ENCODE measurements at regions not wholly inside any gene's neighbourhood (a gene's known extent, or its start where the extent isn't known, plus 50 kb on each side); places are given as distances from the start of the nearest gene placed in this dataset.

DNA sequence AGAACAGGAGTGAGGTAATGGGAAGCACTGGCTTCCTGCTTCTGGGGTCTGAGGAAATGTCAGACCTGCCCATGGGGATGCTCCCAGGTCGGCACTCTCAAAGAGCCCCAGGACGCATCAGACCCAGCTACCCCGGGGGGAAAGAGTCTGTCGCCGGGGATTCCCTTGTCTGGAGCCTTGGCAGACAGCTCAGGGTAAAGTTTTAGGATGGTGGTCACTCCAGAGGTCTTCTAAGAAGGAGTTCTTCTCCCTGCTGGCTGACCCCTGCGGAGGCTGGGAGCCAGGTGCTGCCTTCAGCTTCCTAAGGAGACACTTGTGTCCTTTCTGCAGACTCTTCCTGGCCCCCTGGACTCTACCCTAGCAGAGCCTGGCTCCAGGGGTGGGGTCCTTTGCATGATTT, 61.9 kb upstream of the PSEN2 start:
- Histone ChIP-seq H3K4me3 (no peak overlapping the region), H3K9me3 (no peaks in the 10 kb centered on the region), H3K36me3 (no peaks in the 10 kb centered on the region), H3K27me3 (no peaks in the 10 kb centered on the region), H3K27ac (no peak overlapping the region), H3K4me1 (no peaks in the 10 kb centered on the region)
- no peak for TF ChIP-seq POLR2A (IDR thresholded peaks at IDR 0.05)
- TF ChIP-seq, protein P1, sequence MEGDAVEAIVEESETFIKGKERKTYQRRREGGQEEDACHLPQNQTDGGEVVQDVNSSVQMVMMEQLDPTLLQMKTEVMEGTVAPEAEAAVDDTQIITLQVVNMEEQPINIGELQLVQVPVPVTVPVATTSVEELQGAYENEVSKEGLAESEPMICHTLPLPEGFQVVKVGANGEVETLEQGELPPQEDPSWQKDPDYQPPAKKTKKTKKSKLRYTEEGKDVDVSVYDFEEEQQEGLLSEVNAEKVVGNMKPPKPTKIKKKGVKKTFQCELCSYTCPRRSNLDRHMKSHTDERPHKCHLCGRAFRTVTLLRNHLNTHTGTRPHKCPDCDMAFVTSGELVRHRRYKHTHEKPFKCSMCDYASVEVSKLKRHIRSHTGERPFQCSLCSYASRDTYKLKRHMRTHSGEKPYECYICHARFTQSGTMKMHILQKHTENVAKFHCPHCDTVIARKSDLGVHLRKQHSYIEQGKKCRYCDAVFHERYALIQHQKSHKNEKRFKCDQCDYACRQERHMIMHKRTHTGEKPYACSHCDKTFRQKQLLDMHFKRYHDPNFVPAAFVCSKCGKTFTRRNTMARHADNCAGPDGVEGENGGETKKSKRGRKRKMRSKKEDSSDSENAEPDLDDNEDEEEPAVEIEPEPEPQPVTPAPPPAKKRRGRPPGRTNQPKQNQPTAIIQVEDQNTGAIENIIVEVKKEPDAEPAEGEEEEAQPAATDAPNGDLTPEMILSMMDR (IDR thresholded peaks at IDR 0.05): no peak
- no peak for DNase-seq

DNA sequence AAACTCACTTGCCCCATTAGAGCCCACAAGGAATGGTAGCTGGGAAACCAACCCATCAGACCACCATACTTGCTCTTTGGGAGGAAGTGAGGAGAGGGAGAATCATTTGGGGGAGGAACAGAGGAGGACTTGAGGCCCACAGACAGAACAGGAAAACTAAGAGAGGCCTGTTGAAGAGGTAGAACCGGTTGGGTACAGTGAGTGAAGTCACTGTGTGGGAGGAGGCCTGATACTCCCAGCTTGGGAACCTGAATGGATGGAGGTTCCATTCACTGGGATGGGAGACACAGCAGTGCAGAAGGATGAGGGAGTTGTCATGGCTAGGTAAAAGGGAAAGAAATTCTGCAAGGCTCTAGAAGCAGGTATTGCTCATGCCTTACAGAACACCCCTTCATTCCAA, 63.4 kb upstream of the PSEN2 start:
- H3K27me3 ChIP-seq: no peaks in the 10 kb centered on the region
- no peaks in the 10 kb centered on the region for H3K36me3 ChIP-seq
- no peak for DNase-seq
- no peaks in the 10 kb centered on the region for H3K9me3 ChIP-seq
- no peaks in the 10 kb centered on the region for H3K4me1 ChIP-seq
- H3K27ac ChIP-seq: no peak overlapping the region
- TF ChIP-seq, protein P1 (IDR thresholded peaks at IDR 0.05): no peak
- TF ChIP-seq POLR2A (IDR thresholded peaks at IDR 0.05): no peak
- H3K4me3 ChIP-seq: no peak overlapping the region

DNA sequence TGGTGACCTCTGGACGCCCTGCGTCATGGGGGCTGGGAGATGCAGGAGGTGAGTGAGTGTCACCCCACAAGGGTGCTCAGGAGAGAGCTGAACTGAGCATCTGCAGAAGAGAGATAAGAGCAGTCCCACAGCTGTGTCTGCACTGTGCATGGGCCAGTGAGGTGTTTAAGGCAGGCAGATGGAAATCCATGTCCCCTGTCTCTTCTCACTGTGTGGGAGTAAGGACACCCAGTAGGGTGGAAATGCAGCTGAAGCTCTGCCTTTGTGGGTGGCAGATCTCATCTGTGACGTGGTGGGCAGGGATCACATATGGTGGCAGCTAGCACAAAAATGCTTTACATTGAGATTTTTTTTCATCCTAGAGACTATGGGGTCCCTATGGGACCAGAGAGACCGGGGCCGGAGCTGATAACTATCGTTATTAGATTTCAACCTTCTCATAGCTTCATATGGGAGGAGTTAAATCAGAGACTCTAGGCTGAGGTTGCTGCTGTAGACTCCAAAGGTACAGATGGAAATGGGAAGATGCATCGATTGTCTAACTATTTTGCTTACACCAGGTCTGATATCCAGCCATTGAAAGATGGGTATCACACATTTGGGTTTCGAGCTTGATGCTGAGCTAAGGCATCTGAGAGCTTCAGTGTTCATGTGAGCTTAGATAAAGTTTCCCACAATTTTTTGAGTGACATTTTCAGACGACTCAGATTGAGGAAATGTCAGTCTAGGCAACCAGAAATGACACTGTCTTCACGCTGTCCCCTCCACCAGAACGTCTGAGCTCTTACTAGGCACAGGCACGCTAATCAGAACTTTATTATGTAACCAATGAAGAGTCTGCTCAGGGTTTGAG, 65.3 kb upstream of the PSEN2 start:
- no peak for DNase-seq
- no peaks in the 10 kb centered on the region for H3K9me3 ChIP-seq
- H3K27me3 ChIP-seq: no peaks in the 10 kb centered on the region
- no peaks in the 10 kb centered on the region for H3K4me1 ChIP-seq
- TF ChIP-seq, protein P1 (IDR thresholded peaks at IDR 0.05): no peak
- no peak for TF ChIP-seq POLR2A (IDR thresholded peaks at IDR 0.05)
- H3K27ac ChIP-seq: no peak overlapping the region
- H3K4me3 ChIP-seq: no peak overlapping the region
- no peaks in the 10 kb centered on the region for H3K36me3 ChIP-seq

DNA sequence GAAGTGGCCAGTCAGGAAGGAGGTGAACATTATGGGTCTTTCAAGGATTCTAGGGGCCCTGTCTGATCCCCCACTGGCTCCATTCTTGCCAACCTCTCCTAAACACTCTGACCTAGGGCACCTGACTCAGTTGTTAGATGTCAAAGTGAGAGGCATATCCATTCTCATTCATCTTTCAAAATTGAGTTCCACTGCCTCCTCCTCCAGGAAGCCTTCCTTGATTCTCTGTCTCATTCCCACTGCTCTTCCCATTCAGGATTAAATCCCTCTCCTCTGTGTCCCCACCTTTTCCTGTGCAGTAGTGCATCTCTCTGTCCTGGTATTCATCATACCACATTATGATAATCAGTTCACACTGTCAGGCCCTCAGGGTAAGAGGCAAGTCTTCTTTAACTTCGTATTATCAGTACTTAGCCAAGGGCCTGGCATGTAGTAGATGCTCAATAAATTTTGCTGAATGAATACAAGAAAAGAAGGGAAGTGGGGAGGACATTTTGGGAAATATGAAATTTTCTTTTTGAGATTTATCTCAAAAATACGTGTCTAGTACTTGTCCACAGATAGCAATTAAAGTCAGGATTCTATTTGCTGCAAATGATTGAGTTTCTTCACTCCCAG, 61.8 kb upstream of the ITPKB start:
- no peak for DNase-seq
- Histone ChIP-seq H3K9me3 (no peaks in the 10 kb centered on the region), H3K27ac (no peak overlapping the region), H3K27me3 (no peaks in the 10 kb centered on the region), H3K4me1 (peaks cover 0 to 13% (median 5%) of the 10 kb centered on the region in 4 donors), H3K36me3 (no peaks in the 10 kb centered on the region), H3K4me3 (no peak overlapping the region)
- TF ChIP-seq POLR2A (IDR thresholded peaks at IDR 0.05): no peak
- TF ChIP-seq, protein P1 (IDR thresholded peaks at IDR 0.05): no peak

DNA sequence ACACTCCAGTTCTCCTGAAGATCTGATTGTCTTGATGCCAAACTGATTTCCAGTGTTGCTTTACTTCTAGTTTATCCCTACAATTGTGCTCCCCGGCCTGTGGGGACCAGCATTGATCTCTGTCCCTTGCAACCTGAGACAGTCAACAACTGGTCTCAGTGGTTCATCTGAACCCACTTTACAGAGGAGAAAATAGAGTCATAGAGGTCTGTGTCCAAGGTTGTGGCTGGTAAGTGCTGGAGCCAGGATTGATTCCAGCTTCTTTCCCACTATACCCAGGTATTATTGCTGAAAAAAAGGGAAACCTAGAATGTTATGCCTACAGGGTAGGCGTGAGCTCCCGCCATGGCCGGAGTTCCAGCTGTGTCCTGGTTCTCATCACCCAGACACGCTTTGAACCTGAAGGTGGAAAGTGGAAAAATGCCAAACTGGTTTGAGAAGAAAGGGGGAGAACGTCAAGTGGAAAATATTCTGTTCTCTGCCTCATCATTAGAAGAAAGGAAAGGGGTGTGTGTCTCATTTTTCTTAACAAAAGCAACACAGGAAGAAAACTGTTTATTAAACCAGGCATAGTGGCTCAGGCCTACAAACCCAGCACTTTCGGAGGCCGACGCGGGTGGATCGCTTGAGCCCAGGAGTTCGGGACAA, 60.7 kb upstream of the ITPKB start:
- TF ChIP-seq POLR2A (IDR thresholded peaks at IDR 0.05): no peak
- TF ChIP-seq, protein P1 (IDR thresholded peaks at IDR 0.05): no peak
- Histone ChIP-seq H3K27ac (peak overlapping the region; percentile 13 to 65 (median 39)), H3K4me3 (no peak overlapping the region), H3K4me1 (peaks cover 0 to 13% (median 5%) of the 10 kb centered on the region in 4 donors), H3K9me3 (no peaks in the 10 kb centered on the region), H3K27me3 (no peaks in the 10 kb centered on the region), H3K36me3 (no peaks in the 10 kb centered on the region)
- no peak for DNase-seq
